HepG2 (cell line): ENCODE measurements at regions not wholly inside any gene's neighbourhood (a gene's known extent, or its start where the extent isn't known, plus 50 kb on each side); places are given as distances from the start of the nearest gene placed in this dataset.

ENCODE experiments used
- ATAC-seq: fragments of 200-7000 bp; cut with Tn5 transposase; 3 replicates; pipeline ENCODE4 v1.9.1; 2020; ENCODE audit warnings: mild to moderate bottlenecking, moderate library complexity
- BruUV-seq: library from RNA; stranded (reverse); fragments of 400-500 nt; replicated peaks from 2 replicates; lab custom pipeline; 2021; lab: Mats Ljungman, UMichigan
- CTCF ChIA-PET: fragments of 300-600 bp; formaldehyde crosslinking; extraction: SDS; loops from one replicate; lab custom pipeline; 2021; ENCODE audit warnings: low total read pairs, inconsistent platforms, low intra/inter-chr PET ratio; lab: Yijun Ruan, JAX
- POLR2A ChIA-PET: fragments of 350-600 bp; sonication (Branson Sonifier 250); formaldehyde crosslinking; loops from one replicate; lab custom pipeline; 2020; ENCODE audit warnings: antibody characterized with exemption, inconsistent platforms; lab: Yijun Ruan, JAX
- DNase-seq: peaks from one replicate; pipeline ENCODE4 v3.0.0-alpha.2; 2015; ENCODE audit warnings: low spot score
- FAIRE-seq: peaks from 3 replicates; lab custom pipeline; 2011; peaks lifted over from hg19 to GRCh38; lab: Jason Lieb, UNC
- H2AFZ ChIP-seq: one replicate; pipeline ENCODE4 v1.6.1; 2011; ENCODE audit warnings: low read length, inconsistent platforms
- H3K27ac ChIP-seq: fragments of 300-600 bp; 3 replicates; pipeline ENCODE4 v1.8.0; 2011; ENCODE audit warnings: mixed run types, mild to moderate bottlenecking, mixed read lengths, low read length, inconsistent platforms; ENCODE audit not compliant: insufficient read depth; ENCODE audit errors: extremely low read length
- H3K27me3 ChIP-seq, 2 experiments: fragments of 200-600 bp in 1 of 2; 2 replicates in 1 of 2; 3 replicates in 1 of 2; pipeline versions ENCODE4 v1.6.0 to v1.8.0; 2011; ENCODE audit warnings: low read length in 2 of 2, mild to moderate bottlenecking in 2 of 2, moderate library complexity in 2 of 2, inconsistent platforms in 1 of 2; ENCODE audit not compliant: insufficient read depth in 2 of 2, control insufficient read depth in 1 of 2
- H3K36me3 ChIP-seq, 2 experiments: fragments of 200-600 bp in 1 of 2; replicated peaks in 1 of 2; 2 replicates in 1 of 2; 3 replicates in 1 of 2; pipeline versions ENCODE4 v1.5.1 to v1.8.0; 2011; ENCODE audit warnings: low read length in 2 of 2, inconsistent platforms in 1 of 2; ENCODE audit not compliant: insufficient read depth in 2 of 2, control insufficient read depth in 1 of 2
- H3K4me1 ChIP-seq: 2 replicates; pipeline ENCODE4 v1.5.1; 2012; ENCODE audit warnings: low read length, inconsistent platforms; ENCODE audit not compliant: insufficient read depth
- H3K4me2 ChIP-seq: 2 replicates; pipeline ENCODE4 v1.6.0; 2011; ENCODE audit warnings: low read depth, low read length, inconsistent platforms
- H3K4me3 ChIP-seq, 3 experiments: fragments of 200-600 bp in 1 of 3; sonication (generic), shearing (Covaris generic) in 1 of 3; replicated peaks in 1 of 3; 2 replicates each; pipeline ENCODE4 v1.5.1; 2011 to 2016; ENCODE audit warnings: low read length in 3 of 3, inconsistent platforms in 2 of 3, low read depth in 2 of 3, mild to moderate bottlenecking in 2 of 3, control low read depth in 1 of 3, mixed read lengths in 1 of 3; ENCODE audit not compliant: insufficient read depth in 1 of 3
- H3K79me2 ChIP-seq: one replicate; pipeline ENCODE4 v1.6.1; 2011; ENCODE audit warnings: low read length, inconsistent platforms; ENCODE audit not compliant: insufficient read depth
- H3K9ac ChIP-seq: 2 replicates; pipeline ENCODE4 v1.6.0; 2011; ENCODE audit warnings: mild to moderate bottlenecking, low read depth, low read length, inconsistent platforms; ENCODE audit not compliant: insufficient read depth
- H3K9me3 ChIP-seq: 2 replicates; pipeline ENCODE4 v1.5.1; 2012; ENCODE audit warnings: mild to moderate bottlenecking, low read length
- H4K20me1 ChIP-seq: 2 replicates; pipeline ENCODE4 v1.6.0; 2011; ENCODE audit warnings: inconsistent platforms, mild to moderate bottlenecking, low read length, moderate library complexity; ENCODE audit not compliant: insufficient read depth
- BCL6 ChIP-seq: IDR thresholded peaks from 2 replicates; pipeline ENCODE4 v1.6.1; 2016; ENCODE audit warnings: missing genetic modification reagents, missing compliant biosample characterization
- CREM ChIP-seq, 2 experiments: sonication (generic) in 1 of 2; formaldehyde crosslinking in 1 of 2; IDR thresholded peaks; 2 replicates each; pipeline versions ENCODE4 v1.4.0 to v1.6.1; 2016 to 2020; ENCODE audit warnings: antibody characterized with exemption in 1 of 2, mild to moderate bottlenecking in 1 of 2, missing genetic modification reagents in 1 of 2
- FOXK2 ChIP-seq: fragments of 450-650 bp; IDR thresholded peaks from 2 replicates; pipeline ENCODE4 v1.6.1; 2016
- HNRNPH1 ChIP-seq: fragments of 200-400 bp; formaldehyde crosslinking; optimal IDR thresholded peaks from 2 replicates; pipeline ENCODE3; 2017; ENCODE audit warnings: mild to moderate bottlenecking, low read depth, low read length
- MAZ ChIP-seq, 2 experiments: sonication (generic) in 1 of 2; formaldehyde crosslinking in 1 of 2; IDR thresholded peaks; 2 replicates each; pipeline versions ENCODE4 v1.5.0 to v1.6.1; 2012 to 2020; ENCODE audit warnings: low read depth in 2 of 2, mild to moderate bottlenecking in 2 of 2, borderline replicate concordance in 1 of 2, improper control_type of control experiment in 1 of 2, low read length in 1 of 2, missing genetic modification reagents in 1 of 2, moderate library complexity in 1 of 2
- RFX1 ChIP-seq: fragments of 450-650 bp; IDR thresholded peaks from 2 replicates; pipeline ENCODE4 v1.6.1; 2017
- SAFB2 ChIP-seq: sonication (generic); formaldehyde crosslinking; IDR thresholded peaks from 2 replicates; pipeline ENCODE4 v1.5.1; 2020; ENCODE audit warnings: missing genetic modification reagents, low read depth, mild to moderate bottlenecking, borderline replicate concordance
- SRY ChIP-seq: sonication (generic); formaldehyde crosslinking; IDR thresholded peaks from 2 replicates; pipeline ENCODE4 v1.8.0; 2022; ENCODE audit warnings: mild to moderate bottlenecking, missing genetic modification reagents
- ZBTB38 ChIP-seq: sonication (generic); formaldehyde crosslinking; IDR thresholded peaks from 2 replicates; pipeline ENCODE4 v1.5.1; 2020; ENCODE audit warnings: mild to moderate bottlenecking, missing genetic modification reagents
- ZNF563 ChIP-seq: sonication (generic); formaldehyde crosslinking; IDR thresholded peaks from 2 replicates; pipeline ENCODE4 v1.8.0; 2022; ENCODE audit warnings: mild to moderate bottlenecking, moderate library complexity, missing genetic modification reagents
- ZNF780A ChIP-seq: sonication (generic); formaldehyde crosslinking; IDR thresholded peaks from 2 replicates; pipeline ENCODE4 v1.8.0; 2022; ENCODE audit warnings: mild to moderate bottlenecking, missing genetic modification reagents, moderate library complexity
- WGBS: methylation state at CpG from one replicate; pipeline ENCODE4 v1.1.6; 2017; ENCODE audit warnings: low lambda C conversion rate; 5-methylcytosine and 5-hydroxymethylcytosine counted together
- in situ Hi-C: cut with HindIII; loops from 2 replicates; pipeline ENCODE4 v1.10.0; 2017; ENCODE audit warnings: low pct_unique_long_range_greater_than_20kb; ENCODE audit not compliant: extremely low pct_ligation_motif_present
- intact Hi-C: fragments of 100-400 bp; cut with micrococcal nuclease; formaldehyde crosslinking; loops from one replicate; pipeline ENCODE4 v1.10.0; 2022; ENCODE audit not compliant: unreplicated experiment
- TF ChIP-seq, protein P1 (sequence below): sonication (generic); formaldehyde crosslinking; IDR thresholded peaks from 2 replicates; pipeline ENCODE4 v1.4.0; 2020; ENCODE audit warnings: missing genetic modification reagents; ENCODE audit errors: not compliant biosample characterization

DNA sequence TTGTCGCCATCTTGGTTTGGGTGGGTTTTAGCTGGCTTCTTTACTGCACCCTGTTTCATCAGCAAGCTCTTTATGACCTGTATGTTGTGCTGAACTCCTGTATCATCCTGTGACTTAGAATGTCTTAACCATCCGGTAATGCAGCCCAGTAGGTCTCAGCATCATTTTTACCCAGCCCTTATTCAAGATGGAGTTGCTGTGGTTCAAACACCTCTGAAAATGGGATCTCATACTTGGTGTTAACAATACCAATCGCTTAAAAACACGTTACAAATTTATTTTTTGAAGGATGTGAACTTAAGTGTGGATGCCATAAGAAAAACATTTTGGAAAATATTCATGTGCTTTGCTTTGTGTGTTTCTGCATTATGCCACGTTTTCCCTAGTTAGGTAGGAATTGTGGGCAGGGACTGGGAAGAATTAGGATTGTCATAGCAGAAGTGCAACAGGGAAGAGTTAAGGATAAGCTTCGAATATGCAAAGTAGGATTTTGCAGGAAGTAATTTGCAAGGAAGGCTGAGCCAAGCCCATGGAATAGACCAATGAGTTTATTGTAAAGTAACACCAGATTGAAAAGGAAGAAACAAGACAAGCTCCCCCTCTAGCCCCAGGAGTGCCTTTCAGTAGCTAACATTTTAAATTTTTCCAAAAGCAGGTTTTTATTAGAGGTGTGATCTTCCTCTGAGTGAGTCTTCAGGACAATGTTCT, 56.4 kb downstream of the PRR15 start (continued):
- no peak for TF ChIP-seq MAZ (IDR thresholded peaks at IDR 0.05; ENCODE audit: borderline replicate concordance, low read depth, low read length)
- no peak for TF ChIP-seq MAZ (CRISPR knock-in tag; IDR thresholded peaks at IDR 0.05; ENCODE audit: low read depth)
- TF ChIP-seq, protein P1, sequence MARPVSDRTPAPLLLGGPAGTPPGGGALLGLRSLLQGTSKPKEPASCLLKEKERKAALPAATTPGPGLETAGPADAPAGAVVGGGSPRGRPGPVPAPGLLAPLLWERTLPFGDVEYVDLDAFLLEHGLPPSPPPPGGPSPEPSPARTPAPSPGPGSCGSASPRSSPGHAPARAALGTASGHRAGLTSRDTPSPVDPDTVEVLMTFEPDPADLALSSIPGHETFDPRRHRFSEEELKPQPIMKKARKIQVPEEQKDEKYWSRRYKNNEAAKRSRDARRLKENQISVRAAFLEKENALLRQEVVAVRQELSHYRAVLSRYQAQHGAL = no peak
- no peak for TF ChIP-seq FOXK2

DNA sequence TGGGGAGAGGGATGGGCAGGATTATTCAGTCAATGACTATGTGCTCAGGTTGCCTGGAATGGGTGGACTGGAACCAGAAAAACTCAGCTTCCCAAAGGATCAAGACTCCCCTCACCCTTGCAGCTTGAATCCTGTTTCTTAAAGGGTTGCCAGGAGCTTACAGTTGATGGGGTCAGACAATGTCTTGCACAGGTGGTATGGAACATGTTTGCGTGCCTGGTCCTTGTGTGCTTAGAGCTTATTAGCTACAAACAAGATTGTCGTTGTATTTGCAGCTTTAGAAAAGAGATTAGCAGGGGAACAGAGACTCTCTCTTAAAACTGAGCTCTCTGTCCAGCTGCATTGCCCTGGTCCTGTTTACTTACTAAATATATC, 56.9 kb downstream of the PRR15 start:
- no peak for ATAC-seq
- no peak for TF ChIP-seq HNRNPH1
- TF ChIP-seq CREM (IDR thresholded peaks at IDR 0.05) = no peak
- TF ChIP-seq CREM (CRISPR knock-in tag; IDR thresholded peaks at IDR 0.05) = no peak
- no peak for TF ChIP-seq ZNF563 (CRISPR knock-in tag)
- no peak for TF ChIP-seq RFX1
- TF ChIP-seq SRY (CRISPR knock-in tag) = no peak
- no peak for TF ChIP-seq ZBTB38
- TF ChIP-seq BCL6 (CRISPR knock-in tag) = no peak
- TF ChIP-seq ZNF780A (CRISPR knock-in tag) = no peak
- TF ChIP-seq SAFB2 = no peak
- TF ChIP-seq, all 625 proteins: peak for 0
- DNase-seq = no peak
- intact Hi-C loops = no loop called here
- no peak for FAIRE-seq
- CTCF ChIA-PET = no interaction called here
- H3K9me3 ChIP-seq = no peaks in the 10 kb centered on the region
- 0 out of 5 replicates have a peak, but pooled peaks cover 0 to 3% of the 10 kb centered on the region in 2 experiments for H3K27me3 ChIP-seq
- no peaks in the 10 kb centered on the region for H3K79me2 ChIP-seq
- no peaks in the 10 kb centered on the region for H3K4me1 ChIP-seq
- no peak overlapping the region for H3K9ac ChIP-seq
- in situ Hi-C loops = no loop called here
- no TSS peak for BruUV-seq
- H4K20me1 ChIP-seq = no peaks in the 10 kb centered on the region
- WGBS = 27% methylated on average over 2 of the region's 2 CpGs
- POLR2A ChIA-PET = no interaction called here
- H3K4me3 ChIP-seq = no peak overlapping the region
- H2AFZ ChIP-seq = no peak overlapping the region
- H3K4me2 ChIP-seq = no peak overlapping the region
- no peaks in the 10 kb centered on the region for H3K36me3 ChIP-seq
- no peak overlapping the region for H3K27ac ChIP-seq
